Vagina (tissue), 2 donors: ENCODE measurements at regions not wholly inside any gene's neighbourhood (a gene's known extent, or its start where the extent isn't known, plus 50 kb on each side); places are given as distances from the start of the nearest gene placed in this dataset.

Source experiments
- DNase-seq, 2 donors: peaks; one replicate each; pipeline ENCODE4 v3.0.0-alpha.2; 2017; ENCODE audit errors: extremely low spot score in 2 of 2
- H3K27ac ChIP-seq: fragments of 200-600 bp; sonication (generic); one replicate; pipeline ENCODE4 v1.5.1; 2019
- H3K27me3 ChIP-seq: fragments of 200-600 bp; sonication (generic); one replicate; pipeline ENCODE4 v1.5.1; 2019
- H3K36me3 ChIP-seq, 2 donors: fragments of 200-600 bp; sonication (generic); one replicate each; pipeline ENCODE4 v1.5.1; 2017 to 2019
- H3K4me1 ChIP-seq: fragments of 200-600 bp; sonication (generic); one replicate; pipeline ENCODE4 v1.5.1; 2019
- H3K4me3 ChIP-seq, 2 donors: fragments of 200-600 bp; sonication (generic); 1 replicate in 1 of 2; 2 replicates in 1 of 2; pipeline ENCODE4 v1.5.1; 2016 to 2019
- H3K9me3 ChIP-seq: fragments of 200-600 bp; sonication (generic); one replicate; pipeline ENCODE4 v1.5.1; 2019
- POLR2A ChIP-seq, 2 donors: fragments of 450-650 bp; IDR thresholded peaks; one replicate each; pipeline ENCODE4 v1.6.1; 2017; ENCODE audit warnings: antibody characterized with exemption in 2 of 2, mild to moderate bottlenecking in 2 of 2, moderate library complexity in 2 of 2
- POLR2AphosphoS5 ChIP-seq, 2 donors: sonication (generic); formaldehyde crosslinking; IDR thresholded peaks; one replicate each; pipeline ENCODE4 v1.9.0; 2017; ENCODE audit warnings: antibody characterized with exemption in 2 of 2, mild to moderate bottlenecking in 2 of 2, low read depth in 1 of 2; ENCODE audit not compliant: insufficient read depth in 1 of 2
- intact Hi-C: fragments of 100-400 bp; cut with DNase I; formaldehyde crosslinking; loops from one replicate; pipeline ENCODE4 v1.15.1; 2023
- TF ChIP-seq, protein P1 (sequence below), 3 experiments: fragments of 450-650 bp in 2 of 3; fragments of 200-600 bp in 1 of 3; sonication (generic) in 1 of 3; IDR thresholded peaks; one replicate each; pipeline ENCODE4 v1.5.1; 2017 to 2019; ENCODE audit warnings: antibody characterized with exemption in 3 of 3, mild to moderate bottlenecking in 2 of 3, moderate library complexity in 2 of 3

DNA sequence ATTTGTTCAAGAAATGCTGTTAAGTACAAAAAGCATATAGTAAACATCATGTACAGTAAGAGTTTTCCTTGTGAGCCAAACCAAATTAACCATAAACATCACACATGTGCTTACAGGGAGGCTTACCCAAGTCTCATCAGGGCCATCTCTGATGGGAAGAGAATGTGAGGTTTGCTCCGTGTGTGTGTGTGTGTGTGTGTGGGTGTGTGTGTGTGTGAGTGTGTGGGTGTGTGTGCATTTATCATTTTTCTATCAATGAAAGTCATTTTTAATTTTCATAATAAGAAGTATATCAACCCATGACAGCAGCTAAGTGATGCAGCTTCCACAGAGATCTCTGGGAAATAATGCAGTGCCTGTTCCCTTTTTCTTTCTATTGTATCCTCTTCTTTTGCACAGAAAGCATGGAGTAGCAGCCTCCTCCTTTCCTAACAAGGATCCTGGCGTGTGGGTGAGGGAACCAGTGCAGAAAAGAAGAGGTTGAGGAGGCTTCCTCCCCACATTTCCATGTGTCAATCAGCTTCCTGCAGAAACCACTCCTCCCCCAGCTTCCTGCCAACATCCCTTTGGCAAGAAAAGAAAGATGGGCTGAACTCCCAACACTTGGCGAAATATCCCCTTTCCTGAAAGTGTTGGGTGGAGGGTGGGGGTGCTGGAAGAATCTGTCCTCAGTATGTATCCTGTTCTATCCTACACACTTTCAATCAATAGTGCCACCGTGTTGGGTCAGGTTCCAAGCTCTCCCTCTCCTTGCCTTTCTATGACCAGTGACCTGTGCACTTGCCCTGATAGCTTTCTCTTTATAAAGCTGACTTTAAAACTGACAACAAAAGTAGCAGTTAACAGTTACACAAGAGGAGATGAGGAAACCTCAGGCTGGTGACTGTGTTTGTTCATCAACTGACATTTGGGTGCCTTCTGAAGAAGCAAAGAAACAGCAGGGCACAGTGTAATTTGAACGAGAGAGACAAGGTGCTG, 251.8 kb upstream of the CITED2 start:
- Histone ChIP-seq H3K4me3 (no peak overlapping the region), H3K4me1 (no peaks in the 10 kb centered on the region), H3K27me3 (no peaks in the 10 kb centered on the region), H3K27ac (no peak overlapping the region), H3K9me3 (no peaks in the 10 kb centered on the region), H3K36me3 (no peaks in the 10 kb centered on the region)
- TF ChIP-seq, protein P1, sequence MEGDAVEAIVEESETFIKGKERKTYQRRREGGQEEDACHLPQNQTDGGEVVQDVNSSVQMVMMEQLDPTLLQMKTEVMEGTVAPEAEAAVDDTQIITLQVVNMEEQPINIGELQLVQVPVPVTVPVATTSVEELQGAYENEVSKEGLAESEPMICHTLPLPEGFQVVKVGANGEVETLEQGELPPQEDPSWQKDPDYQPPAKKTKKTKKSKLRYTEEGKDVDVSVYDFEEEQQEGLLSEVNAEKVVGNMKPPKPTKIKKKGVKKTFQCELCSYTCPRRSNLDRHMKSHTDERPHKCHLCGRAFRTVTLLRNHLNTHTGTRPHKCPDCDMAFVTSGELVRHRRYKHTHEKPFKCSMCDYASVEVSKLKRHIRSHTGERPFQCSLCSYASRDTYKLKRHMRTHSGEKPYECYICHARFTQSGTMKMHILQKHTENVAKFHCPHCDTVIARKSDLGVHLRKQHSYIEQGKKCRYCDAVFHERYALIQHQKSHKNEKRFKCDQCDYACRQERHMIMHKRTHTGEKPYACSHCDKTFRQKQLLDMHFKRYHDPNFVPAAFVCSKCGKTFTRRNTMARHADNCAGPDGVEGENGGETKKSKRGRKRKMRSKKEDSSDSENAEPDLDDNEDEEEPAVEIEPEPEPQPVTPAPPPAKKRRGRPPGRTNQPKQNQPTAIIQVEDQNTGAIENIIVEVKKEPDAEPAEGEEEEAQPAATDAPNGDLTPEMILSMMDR (IDR thresholded peaks at IDR 0.05) = no peak
- TF ChIP-seq POLR2A (IDR thresholded peaks at IDR 0.05) = no peak
- TF ChIP-seq POLR2AphosphoS5 (IDR thresholded peaks at IDR 0.05; ENCODE audit: insufficient read depth in 1 of 2, low read depth in 1 of 2) = no peak
- intact Hi-C loops = no loop called here
- DNase-seq = no peak

DNA sequence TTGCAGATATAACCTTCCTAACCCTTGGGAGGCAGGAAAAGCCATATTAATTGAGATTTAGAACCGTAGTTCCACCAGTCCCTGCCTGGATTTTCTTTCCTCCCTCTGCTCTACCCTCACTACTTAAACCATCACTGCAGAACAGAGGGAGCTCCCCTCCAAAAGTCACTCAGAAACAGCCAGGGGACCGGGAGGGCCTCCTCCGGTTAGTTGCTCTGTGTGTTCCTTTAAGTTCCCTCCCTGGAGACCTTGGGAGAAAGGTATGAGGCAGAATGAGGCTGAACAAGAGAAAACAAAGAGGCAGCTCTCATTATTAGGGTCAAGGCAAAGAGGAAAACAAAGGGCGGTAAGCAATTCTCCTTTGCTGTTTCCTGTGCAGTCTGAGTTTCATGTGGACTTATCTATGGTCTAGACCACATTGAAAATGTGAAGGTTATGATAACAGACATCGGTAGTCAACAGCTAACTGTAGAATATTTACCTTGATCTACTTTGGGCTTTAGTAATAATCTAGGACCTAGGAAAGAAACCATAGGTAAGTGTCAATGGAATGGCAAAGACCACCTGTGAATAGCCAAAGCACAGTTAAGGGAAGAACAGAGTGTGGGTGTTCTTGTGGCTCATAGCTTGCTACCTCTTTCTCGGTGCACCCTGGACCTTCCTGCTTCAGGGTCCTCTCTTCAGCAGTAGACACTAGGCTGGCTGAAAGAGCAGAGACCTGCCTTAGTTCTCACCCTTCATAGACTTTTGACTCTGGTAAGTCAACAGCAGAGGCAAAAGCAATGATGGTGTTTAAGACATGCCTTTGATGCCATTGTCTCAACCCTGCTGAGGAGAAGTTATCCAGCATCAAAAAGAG, 250.9 kb upstream of the CITED2 start:
- H3K4me3 ChIP-seq = no peak overlapping the region
- no peaks in the 10 kb centered on the region for H3K27me3 ChIP-seq
- TF ChIP-seq POLR2AphosphoS5 (IDR thresholded peaks at IDR 0.05; ENCODE audit: insufficient read depth in 1 of 2, low read depth in 1 of 2) (no peak), POLR2A (IDR thresholded peaks at IDR 0.05) (no peak)
- TF ChIP-seq, protein P1 (IDR thresholded peaks at IDR 0.05) = no peak
- no peaks in the 10 kb centered on the region for H3K36me3 ChIP-seq
- DNase-seq = no peak
- no peaks in the 10 kb centered on the region for H3K9me3 ChIP-seq
- no peaks in the 10 kb centered on the region for H3K4me1 ChIP-seq
- intact Hi-C loops = no loop called here
- no peak overlapping the region for H3K27ac ChIP-seq

DNA sequence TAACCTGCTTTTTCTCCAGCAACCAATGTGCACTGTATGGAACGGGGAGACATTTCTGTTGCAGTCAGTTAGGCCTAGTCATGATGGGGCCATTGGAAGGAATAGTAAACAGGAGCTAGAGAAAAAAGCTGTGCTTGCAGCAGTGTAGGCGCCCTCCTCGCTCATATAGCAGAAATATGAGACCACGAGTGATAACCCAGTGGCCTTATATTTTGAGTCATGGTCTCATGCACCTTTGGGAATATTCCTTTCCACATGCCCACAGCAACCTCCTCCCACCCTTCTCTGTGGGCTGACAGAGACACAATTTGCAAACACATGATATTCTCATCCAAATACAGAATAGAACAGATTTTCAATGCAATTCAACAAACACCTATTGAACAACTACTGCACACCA, 248.9 kb upstream of the CITED2 start:
- no peaks in the 10 kb centered on the region for H3K36me3 ChIP-seq
- intact Hi-C loops = no loop called here
- TF ChIP-seq POLR2A (IDR thresholded peaks at IDR 0.05) = no peak
- TF ChIP-seq, protein P1 (IDR thresholded peaks at IDR 0.05) = no peak
- no peak for TF ChIP-seq POLR2AphosphoS5 (IDR thresholded peaks at IDR 0.05; ENCODE audit: insufficient read depth in 1 of 2, low read depth in 1 of 2)

DNA sequence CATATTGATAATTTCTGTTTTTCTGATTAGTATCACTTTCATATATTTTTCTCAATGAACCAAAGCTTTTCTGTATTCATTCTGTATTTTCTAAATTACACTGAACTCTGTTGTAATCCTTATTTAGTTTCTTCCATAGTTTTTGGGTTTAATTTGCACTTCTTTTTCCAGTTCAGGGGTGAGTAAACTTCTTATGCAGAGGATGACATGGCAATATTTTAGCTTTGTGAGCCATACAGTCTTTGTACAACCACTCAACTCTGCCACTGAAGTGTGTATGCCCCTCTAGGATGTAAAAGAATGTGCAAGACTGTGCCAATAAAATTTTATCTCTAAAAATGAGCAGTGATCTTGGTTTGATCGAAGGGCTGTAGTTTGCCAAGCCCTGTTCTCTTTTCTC, 239.0 kb upstream of the CITED2 start:
- no peak for DNase-seq
- intact Hi-C loops = no loop called here
- no peak overlapping the region for H3K27ac ChIP-seq
- H3K9me3 ChIP-seq = no peaks in the 10 kb centered on the region
- no peak overlapping the region for H3K4me3 ChIP-seq
- H3K27me3 ChIP-seq = no peaks in the 10 kb centered on the region
- no peaks in the 10 kb centered on the region for H3K4me1 ChIP-seq
- no peaks in the 10 kb centered on the region for H3K36me3 ChIP-seq
- no peak for TF ChIP-seq POLR2A (IDR thresholded peaks at IDR 0.05)
- TF ChIP-seq, protein P1 (IDR thresholded peaks at IDR 0.05) = no peak
- no peak for TF ChIP-seq POLR2AphosphoS5 (IDR thresholded peaks at IDR 0.05; ENCODE audit: insufficient read depth in 1 of 2, low read depth in 1 of 2)

More for the DNA sequence above, 248.9 kb upstream of the CITED2 start:
- no peak overlapping the region for H3K4me3 ChIP-seq
- no peak overlapping the region for H3K27ac ChIP-seq
- DNase-seq = no peak
- H3K27me3 ChIP-seq = no peaks in the 10 kb centered on the region
- H3K4me1 ChIP-seq = no peaks in the 10 kb centered on the region
- H3K9me3 ChIP-seq = no peaks in the 10 kb centered on the region
